Skin of body (tissue), 1 donor: ENCODE measurements at regions not wholly inside any gene's neighbourhood (a gene's known extent, or its start where the extent isn't known, plus 50 kb on each side); places are given as distances from the start of the nearest gene placed in this dataset.
A peak's percentile ranks its signal among the peaks of the same experiment; 100 is the strongest.

Source experiments
- DNase-seq: peaks from one replicate; lab custom pipeline; 2025; lab: John Stamatoyannopoulos, UW

- DNase-seq: no peak
Measured at GRCh38 chr4:125682730-125683129, 368.0 kb downstream of the FAT4 start.

- DNase-seq: no peak
Measured at GRCh38 chr4:125688841-125689240, 374.1 kb downstream of the FAT4 start.

- no peak for DNase-seq
Measured at GRCh38 chr4:125689805-125690204, 375.1 kb downstream of the FAT4 start.

DNA sequence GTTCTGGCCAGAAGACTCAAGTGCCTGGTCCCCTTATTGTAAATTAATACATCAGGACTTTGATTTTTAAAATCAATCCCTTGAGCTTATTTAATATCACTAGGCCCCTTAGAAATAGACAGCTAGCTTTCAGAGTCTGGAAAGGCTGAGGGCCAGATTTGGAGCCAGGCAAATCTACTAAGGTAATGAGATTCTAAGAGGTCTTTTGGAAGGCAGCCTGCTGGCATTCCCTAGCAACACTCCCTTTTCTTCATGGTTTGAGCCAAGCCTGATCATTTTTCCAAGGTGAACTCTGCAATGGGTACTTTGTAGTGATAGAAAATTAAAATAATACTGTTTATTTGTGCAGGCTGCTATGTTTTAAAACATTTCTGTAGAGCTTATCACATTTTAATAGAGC, 378.5 kb downstream of the FAT4 start:
- no peak for DNase-seq

GRCh38 chr4:125702406-125702805, 387.7 kb downstream of the FAT4 start:
- DNase-seq: no peak

DNA sequence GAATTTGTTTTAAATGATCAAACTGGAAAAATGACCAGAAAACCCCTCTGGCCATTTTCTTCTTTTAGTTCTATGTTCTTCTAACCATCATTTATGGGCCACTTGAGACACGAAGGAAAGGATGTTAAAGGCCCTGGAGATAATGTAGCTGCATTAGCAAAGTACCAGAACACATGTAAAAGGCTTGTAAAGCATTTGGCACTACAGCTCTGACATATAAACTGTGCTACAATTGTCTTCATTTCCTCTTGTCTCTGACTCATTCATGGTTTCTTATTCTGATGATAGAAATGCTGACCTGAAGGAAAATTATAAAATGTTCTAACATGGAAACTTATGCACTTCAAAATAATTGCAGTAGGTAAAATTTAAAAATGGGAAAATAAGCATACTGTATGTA, 388.7 kb downstream of the FAT4 start:
- no peak for DNase-seq

GRCh38 chr4:125704726-125705125, 390.0 kb downstream of the FAT4 start:
- DNase-seq: no peak

DNA sequence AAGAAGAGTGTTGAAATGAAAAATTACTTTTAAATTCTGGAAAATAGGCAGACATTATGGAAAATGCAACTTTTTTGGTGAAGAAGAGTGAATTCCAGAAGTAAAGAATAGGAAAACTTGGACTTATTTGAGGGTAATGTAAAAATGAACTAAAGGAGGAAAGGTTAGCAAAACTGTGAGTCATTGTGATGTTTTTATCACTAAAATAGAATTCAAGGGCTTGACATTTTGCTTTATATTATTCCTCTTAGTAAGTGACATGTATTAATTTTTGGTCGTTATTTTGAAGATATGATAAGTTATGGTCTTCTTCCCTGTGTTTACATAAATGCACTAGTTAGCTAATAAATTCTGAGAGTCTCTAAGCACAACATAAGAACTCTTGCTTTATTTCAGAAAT, 390.9 kb downstream of the FAT4 start:
- no peak for DNase-seq

DNA sequence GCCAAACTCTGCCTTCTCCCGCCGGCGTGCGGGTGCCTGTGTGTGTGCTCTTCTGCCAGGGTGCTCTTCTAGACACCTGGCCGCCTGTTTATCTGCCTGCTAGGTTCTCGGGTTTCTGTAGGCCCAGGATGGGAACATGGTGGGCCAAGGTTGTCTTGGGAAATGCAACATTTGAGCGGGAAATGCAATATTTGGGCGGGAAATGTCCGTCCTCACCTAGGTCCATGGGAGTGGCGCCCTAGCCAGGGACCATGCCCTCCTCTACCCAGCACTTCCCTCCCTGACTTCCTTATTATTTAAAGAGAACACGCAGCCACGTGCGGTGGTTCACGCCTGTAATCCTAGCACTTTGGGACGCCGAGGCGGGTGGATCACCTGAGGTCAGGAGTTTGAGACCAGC, 392.6 kb downstream of the FAT4 start:
- no peak for DNase-seq

DNA sequence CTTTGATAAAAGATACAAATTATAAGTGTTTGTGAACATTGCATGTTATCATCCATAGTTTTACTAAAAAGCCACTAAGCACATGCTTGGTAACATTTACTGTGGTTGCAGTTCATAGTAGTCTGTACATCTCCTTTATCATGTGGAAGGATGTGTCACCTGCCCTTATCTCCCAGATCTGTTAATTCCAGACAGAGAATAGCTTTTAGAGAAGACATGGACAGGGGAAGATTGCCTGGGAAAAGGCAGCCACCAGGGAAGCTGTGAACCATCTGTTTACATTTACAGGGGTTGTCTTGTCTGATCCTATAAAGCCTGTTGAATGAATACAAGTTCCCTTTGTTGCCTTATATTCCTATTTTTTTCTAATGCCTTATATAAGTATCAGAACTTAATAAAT, 396.0 kb downstream of the FAT4 start:
- DNase-seq: no peak

DNA sequence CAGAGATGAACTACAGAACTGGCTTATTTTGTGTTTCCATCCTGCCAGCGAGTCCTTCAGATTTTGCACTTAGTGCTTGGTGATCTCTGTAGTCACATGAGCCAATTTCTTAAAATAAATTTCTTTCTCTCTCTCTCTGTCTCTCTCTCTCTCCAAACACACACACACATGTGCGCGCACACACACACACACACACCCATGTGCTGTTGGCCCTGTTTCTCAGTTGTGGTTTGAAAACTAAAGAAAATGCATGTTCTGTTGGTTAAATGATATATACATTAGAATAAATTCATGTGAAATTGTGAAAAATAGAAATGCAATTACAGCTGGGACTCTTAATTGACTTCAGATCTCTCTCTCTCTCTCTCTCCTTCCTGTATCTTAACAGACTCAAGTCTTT, 399.3 kb downstream of the FAT4 start:
- peak; percentile 3 for DNase-seq

DNA sequence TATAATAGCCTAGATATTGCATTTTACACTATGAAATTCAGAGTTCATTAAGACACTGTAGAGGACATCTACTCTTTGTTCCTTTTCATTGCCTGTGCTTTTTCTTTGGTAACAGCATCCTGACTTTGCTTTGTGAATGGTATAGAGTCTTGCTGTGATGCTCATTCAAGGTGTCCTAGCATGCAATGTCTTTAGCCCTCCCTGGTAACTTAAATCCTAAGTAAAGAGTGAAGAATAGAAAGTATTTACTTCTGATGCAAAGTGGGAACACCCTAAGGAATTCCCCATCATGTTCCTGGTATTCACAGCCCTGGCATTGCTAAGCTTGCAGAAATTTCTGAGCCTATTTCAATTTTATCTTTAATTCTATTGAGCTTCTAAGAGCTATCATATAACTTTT, 400.1 kb downstream of the FAT4 start:
- no peak for DNase-seq

DNA sequence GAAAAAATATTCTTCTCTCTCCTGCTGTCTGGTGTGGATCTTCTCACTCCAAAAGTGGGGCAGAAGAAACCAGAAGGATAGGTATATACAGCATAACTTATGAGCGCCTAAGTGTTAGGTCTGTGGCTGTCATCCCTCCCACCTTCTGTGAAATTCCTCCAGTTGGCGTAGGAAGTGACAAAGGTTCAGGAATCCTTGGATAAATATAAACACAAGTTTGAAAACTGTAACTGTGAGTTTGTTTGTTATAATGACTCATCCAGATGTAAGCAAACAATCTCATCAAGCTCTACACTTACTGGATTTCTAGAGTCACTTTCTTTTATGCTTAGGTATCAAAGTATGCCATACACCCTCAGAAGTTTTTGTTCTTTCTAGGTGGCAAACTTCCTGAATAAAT, 405.2 kb downstream of the FAT4 start:
- DNase-seq: no peak

DNA sequence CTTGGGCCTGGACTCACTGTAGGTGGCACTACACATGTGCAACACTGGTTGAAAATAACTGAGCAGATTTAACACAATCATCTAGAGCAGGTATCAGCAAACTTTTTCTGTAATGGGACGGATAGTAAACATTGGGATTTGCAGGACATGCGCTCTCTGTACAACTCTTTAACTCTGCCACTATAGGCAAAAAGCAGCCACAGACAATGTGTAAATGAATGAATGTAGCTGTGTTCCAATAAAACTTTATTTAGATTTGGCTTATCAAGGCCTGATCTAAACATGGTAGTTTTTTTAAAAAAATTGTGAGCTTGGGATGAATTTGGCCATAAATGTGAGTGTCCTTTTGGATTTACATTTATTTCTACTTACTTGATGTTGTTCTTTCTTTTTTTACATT, 407.3 kb downstream of the FAT4 start:
- no peak for DNase-seq

- no peak for DNase-seq
Measured at GRCh38 chr4:125725957-125726525, 411.3 kb downstream of the FAT4 start.

DNA sequence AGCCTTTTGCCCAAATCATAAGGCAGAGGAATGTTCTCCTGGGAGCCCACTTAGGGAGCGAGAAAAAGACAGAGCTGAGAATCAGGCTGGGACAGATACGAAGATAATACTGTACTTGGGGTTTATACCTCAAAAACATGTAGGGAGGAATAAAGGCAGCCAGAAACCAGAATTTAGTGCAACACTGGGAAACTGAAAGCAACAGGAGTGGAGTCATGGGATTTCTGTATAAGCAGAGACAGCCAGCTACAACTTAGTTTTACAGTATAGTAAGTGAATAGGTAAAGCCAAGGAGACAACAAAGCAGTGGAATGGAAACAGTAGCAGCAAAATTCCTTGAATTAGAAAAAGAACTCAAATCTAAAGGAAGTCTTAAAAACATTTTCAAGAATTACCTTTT, 413.2 kb downstream of the FAT4 start:
- DNase-seq: no peak

DNA sequence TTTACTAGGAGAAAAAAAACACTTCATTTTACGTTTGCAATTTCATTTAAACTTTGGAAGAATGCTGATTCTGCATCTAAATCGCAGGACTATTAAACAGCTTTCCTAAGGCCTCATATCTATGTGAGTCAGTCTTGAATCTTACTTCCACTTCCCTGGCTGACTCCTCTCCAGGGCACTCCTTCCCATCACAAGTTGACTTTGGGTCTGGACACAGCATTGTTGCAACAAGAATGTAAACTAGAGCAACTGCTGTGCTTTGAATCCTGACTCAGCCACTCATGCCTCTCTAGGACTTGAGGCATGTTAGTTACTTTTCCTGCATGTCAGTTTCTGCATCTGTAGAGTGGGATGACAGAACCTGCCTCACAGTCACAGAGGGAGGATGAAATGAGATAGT, 413.8 kb downstream of the FAT4 start:
- no peak for DNase-seq

DNA sequence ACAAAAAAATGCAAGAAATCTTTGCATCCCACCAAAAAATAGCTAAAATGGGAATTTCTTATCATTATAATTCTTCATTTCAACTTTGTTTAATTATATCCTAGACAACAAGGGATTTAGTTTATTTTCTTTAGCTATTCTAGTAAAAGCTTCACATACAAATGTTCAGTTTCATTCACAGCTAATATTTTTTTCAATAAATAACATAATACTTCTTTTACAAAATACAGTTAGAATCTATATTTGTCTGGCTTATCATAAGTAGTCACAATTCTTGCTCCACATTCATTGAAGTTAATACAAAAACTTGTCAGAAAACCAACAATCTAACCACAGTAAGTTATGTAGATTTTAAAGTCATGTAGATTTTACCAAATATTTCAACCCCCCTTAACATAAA, 414.4 kb downstream of the FAT4 start:
- DNase-seq: no peak

DNA sequence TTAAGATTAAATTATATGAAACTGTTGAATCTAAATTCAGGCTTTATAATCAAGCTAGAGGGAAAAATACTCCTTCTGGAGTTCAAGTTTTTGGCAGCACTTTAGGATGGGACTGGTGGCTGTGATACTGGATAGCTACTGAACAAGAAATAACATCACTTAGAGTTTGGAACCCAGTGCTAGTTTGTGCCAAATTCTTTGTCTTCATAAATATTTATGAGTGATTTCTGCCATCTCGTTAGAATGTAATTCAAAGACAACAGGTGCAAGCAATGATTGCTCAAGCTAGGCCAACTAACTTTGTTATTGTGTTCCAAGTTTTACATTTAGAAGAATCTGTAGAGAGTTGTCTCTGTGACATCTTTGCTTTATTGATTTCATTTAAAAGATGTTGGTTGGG, 417.9 kb downstream of the FAT4 start:
- DNase-seq: no peak

GRCh38 chr4:125734504-125734903, 419.7 kb downstream of the FAT4 start:
- no peak for DNase-seq

DNA sequence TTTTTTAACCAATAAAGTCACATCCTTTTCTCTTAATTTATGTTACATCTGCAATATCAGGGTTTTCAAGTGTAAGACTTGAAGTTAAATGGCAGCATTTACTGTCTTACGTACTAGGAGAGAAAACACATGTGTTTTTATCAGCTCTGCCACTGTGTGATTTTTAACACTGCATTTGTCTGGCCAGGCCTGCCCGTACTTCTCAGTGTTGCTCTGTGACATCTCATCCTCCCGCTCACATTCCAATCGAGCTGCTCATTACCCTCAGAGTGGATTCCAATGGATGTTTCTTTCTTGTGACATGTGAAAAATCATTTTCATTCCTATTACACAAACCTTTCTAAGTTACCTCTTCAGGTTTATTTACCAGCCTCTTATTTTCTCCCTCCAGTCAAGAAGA, 420.3 kb downstream of the FAT4 start:
- DNase-seq: peak; percentile 9

- DNase-seq: no peak
Measured at GRCh38 chr4:125736057-125736456, 421.3 kb downstream of the FAT4 start.

GRCh38 chr4:125739760-125740159, 425.0 kb downstream of the FAT4 start:
- DNase-seq: peak; percentile 10

DNA sequence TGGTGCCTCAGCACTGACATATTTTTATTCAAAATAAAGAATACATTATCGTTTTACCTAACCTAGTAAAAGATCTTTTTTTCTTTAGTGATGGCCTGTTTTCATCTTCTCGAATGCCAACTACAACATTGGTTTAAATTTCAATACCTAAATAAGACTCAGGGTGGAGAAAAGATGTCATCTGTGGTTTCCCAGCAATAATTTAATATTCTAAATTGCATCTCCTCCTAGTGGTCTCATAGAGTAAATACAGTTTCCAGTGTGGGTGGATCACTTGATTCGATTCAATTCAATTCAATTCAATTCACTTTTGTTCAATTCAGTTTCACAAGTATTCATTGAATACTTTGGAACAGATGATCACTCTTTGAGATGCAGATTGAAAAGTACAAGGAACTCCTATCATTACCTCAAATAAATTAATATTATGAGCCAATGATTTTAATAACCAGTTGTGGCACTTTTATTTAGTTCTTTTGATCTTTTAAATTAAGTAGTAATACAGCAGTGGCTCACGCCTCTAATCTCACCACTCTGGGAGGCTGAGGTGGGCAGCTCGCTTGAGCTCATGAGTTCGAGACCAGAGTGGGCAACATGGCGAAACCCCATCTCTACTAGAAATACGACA, 427.2 kb downstream of the FAT4 start:
- DNase-seq: no peak
